ENCODE measurements at regions not wholly inside any gene's neighbourhood (a gene's known extent, or its start where the extent isn't known, plus 50 kb on each side); places are given as distances from the start of the nearest gene placed in this dataset.
A peak's percentile ranks its signal among the peaks of the same experiment; 100 is the strongest.

DNA sequence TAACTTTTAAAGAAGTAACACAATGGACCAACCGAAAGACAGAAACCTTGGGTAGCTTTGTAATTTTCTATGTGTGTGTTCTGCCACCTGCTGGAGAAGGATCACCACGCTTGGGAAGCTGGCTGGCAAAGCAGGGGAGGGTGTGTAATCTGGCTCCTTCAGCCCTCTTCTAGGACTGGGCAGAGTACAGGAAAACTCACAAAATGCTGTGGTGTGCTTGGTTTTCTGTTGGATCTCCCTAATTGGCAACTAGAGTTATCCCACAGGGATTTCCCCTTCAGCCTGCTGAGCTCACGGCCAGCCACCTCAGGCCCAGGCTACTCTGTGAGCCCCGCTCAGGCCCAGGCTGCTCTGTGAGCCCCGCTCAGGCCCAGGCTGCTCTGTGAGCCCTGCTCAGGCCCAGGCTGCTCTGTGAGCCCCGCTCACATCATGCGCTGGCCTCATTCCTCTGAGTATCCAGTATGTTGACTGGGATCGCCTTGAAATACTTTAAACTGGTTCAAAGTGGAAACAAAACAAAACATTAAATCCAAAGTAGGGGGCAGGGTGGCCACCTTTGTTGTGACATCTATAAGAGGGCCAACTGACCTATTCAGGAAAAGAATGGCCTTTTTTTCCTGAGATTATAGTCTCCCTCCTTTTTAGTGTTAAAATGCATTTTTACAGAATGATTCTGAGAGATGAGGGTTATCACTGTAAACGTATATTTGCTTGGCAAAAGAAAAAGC lies 52.0 kb upstream of the RNU6-8 start:
- no peak overlapping the region for H3K4me3 ChIP-seq (ENCODE audit: low read depth, low read length)
- peak; percentile 67 for TF ChIP-seq CTCF (IDR thresholded peaks at IDR 0.05; ENCODE audit: low read depth, low read length)

DNA sequence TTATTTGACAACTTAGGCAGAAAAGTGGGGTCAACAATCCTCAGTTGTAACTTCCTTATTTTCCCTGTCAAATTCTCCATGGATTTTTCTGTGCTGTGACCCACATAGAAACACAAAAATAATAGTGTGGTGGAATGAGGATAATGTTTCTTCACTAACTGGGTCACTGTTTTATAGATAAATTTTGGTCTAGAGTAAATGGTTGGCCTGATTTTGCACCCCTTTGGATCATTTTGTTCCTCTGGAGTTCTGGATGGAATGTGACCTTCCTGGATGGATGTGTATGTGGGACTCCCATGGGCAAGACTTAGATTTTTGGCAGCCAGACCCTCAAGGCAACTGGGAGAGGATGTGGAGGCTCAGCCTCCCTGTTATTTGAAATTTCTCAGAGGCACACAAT lies 52.7 kb upstream of the RNU6-8 start:
- no peak for TF ChIP-seq CTCF (IDR thresholded peaks at IDR 0.05; ENCODE audit: low read depth, low read length)
- H3K4me3 ChIP-seq (ENCODE audit: low read depth, low read length) = no peak overlapping the region

DNA sequence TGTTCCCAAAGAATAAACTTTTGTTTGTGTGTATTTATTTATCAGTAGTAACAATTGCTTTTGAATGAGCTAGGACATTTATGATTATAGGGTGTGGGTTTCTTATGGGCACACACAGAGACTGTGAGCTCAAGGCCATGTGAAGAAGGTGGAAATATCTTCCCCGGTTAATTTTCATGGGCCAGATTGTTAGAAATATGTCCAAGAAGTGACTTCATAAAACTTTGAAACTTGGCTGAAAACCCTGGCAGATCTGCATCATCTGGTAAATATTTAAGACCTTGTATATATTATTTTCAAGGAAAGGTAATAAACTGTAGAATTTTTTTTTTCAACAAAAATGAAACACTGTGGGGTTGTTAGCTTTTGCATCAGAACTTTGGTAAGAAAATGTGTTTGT lies 53.5 kb upstream of the RNU6-8 start:
- no peak overlapping the region for H3K4me3 ChIP-seq (ENCODE audit: low read depth, low read length)
- TF ChIP-seq CTCF (IDR thresholded peaks at IDR 0.05; ENCODE audit: low read depth, low read length) = no peak

- no peak for TF ChIP-seq CTCF (IDR thresholded peaks at IDR 0.05; ENCODE audit: low read depth, low read length)
- no peak overlapping the region for H3K4me3 ChIP-seq (ENCODE audit: low read depth, low read length)
Observed at GRCh38 chr14:32258336-32258993, 55.4 kb upstream of the RNU6-8 start.

- H3K4me3 ChIP-seq (ENCODE audit: low read depth, low read length) = no peak overlapping the region
- no peak for TF ChIP-seq CTCF (IDR thresholded peaks at IDR 0.05; ENCODE audit: low read depth, low read length)
Observed at GRCh38 chr14:32259368-32260013, 56.4 kb upstream of the RNU6-8 start.

DNA sequence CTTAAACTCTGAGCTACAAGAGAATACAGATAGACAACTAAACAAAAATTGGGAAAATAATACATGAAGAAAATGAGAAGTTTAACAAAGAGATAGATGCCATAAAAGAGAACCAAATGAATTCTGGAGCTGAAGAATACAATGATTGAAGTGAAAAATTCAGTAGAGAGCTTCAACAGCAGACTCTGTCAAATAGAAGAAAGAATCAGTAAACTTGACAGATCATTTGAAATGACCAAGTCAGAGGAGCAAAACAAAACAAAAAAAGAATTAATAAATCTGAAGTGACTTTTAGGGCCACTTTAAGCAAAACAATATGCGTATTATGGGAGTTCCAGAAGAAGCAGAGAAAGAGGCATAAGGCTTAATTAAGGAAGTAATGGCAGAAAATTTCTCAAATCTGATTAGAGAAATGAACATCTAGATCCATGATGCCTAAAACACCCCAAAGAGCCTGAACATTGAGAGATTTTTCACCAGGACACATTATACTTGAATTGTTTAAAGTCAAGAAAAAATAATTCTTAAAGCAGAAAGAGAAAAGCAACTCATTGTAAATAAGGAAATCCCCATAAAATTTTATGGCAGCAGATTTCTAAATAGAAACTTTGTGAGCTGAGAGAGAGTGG lies 61.0 kb upstream of the RNU6-8 start:
- TF ChIP-seq CTCF (IDR thresholded peaks at IDR 0.05; ENCODE audit: low read depth, low read length) = no peak
- no peak overlapping the region for H3K4me3 ChIP-seq (ENCODE audit: low read depth, low read length)
